ENCODE measurements at regions not wholly inside any gene's neighbourhood (a gene's known extent, or its start where the extent isn't known, plus 50 kb on each side); places are given as distances from the start of the nearest gene placed in this dataset.

DNA sequence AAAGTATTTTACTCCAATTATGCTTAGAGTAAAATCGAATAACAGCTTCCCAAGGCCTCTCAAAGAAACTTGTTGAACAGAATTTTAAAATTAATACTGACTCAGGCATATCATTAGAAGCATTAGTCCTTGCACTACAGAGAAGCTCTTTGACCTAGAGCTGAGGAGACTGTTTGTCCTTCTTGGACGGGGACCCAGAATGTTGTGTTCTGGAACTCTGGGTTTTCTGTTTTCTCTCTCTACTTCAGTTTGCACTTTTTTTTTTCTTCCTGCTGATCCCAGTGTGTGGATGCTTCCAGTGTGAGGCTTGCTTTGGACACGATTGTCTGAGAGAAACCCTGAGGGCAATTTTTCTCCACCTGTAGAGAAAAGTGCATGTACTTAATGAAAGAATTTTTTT is 847.6 kb downstream of the SOCS6 start:
- TF ChIP-seq, protein P1, sequence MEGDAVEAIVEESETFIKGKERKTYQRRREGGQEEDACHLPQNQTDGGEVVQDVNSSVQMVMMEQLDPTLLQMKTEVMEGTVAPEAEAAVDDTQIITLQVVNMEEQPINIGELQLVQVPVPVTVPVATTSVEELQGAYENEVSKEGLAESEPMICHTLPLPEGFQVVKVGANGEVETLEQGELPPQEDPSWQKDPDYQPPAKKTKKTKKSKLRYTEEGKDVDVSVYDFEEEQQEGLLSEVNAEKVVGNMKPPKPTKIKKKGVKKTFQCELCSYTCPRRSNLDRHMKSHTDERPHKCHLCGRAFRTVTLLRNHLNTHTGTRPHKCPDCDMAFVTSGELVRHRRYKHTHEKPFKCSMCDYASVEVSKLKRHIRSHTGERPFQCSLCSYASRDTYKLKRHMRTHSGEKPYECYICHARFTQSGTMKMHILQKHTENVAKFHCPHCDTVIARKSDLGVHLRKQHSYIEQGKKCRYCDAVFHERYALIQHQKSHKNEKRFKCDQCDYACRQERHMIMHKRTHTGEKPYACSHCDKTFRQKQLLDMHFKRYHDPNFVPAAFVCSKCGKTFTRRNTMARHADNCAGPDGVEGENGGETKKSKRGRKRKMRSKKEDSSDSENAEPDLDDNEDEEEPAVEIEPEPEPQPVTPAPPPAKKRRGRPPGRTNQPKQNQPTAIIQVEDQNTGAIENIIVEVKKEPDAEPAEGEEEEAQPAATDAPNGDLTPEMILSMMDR (IDR thresholded peaks at IDR 0.05): no peak

DNA sequence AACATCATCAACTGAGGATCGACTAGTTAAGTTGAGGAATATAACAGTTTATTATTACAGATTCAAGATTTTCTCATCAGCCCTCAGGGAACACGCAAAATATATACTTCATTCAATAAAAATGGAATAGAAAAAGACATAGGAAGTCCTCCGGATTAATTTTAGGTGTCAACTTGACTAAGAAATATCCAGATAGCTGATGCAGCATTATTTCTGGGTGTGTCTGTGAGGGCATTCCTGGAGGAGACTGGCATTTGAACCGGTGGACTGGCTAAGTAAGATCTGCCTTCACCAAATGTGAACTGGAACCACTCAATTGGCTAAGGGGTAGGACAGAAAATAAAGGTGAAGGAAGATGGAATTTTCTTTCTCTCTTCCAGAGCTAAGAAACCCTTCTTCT is 845.3 kb downstream of the SOCS6 start:
- TF ChIP-seq, protein P1 (IDR thresholded peaks at IDR 0.05): no peak

DNA sequence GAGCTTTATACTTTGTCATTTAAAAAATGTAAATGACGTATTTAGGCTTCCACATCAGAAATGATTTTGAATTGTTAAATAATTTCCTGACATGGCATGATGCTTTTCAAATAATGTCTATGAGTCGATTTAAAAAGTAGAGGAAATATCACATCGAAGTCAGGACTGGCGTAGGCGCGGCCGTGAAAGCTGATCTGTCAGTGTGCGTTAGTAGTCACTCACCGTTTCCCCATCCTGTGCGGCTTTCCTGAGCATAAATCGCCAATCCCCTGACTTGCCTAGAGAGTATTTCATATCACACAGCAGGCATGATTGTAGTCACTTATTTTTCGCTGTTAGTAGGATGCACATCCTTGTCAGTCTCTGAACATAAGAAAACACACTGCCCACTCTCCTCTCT is 843.1 kb downstream of the SOCS6 start:
- TF ChIP-seq, protein P1 (IDR thresholded peaks at IDR 0.05): no peak

DNA sequence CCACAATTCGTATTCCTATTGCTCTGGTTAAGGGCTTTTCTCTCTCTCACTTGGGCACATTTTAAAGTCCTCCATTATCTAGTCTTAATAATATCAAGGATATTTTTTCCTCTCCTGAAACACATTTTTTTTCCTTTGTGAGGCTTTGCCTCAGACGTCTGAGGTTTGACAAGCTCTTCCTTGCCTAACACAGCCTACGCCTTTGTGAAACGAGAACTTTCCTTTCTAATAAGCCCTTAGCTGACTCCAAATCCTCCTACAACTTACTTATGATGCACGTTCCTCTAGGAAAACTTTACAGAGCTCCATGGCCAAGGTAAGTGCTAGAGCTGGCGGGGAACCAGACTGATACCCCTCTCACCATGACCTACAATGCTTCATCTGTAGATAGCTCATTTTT is 841.5 kb downstream of the SOCS6 start:
- TF ChIP-seq, protein P1 (IDR thresholded peaks at IDR 0.05): no peak

DNA sequence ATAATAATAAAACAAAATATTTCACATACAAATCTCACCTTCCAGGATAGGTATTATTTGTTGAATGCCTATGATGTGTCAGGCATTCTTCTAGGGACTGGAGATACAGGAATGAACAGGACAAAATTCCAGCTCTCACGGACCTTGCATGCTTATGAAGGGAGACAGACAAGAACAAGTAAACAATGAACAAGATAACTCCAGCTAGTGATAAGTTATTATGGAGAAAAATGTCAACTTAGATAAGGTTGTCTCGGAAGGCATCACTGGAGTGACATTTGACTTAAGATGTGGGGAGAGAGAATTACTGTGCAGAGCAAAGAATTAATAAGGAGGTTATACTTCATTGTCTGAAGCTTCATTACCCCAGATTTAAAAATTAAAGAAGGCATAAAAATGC is 836.7 kb downstream of the SOCS6 start:
- TF ChIP-seq, protein P1 (IDR thresholded peaks at IDR 0.05): no peak

DNA sequence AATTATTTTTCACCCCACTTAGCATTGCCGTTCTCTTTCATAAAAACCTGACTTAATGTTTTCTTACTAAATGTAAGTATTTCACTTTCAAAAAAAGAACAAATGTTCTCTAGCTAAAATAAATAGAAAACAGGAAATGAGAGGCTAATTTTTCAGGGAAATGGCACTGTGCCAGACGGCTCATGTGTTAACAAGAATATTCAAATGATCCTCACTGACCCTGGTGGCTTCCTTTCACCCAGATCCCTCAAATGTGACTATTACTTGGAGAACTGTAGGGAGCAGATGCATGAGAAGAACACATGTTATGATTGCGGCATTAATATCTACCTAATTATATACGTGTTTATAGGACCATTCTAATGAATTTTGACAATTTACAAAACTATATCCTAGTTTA is 827.7 kb downstream of the SOCS6 start:
- TF ChIP-seq, protein P1 (IDR thresholded peaks at IDR 0.05): no peak

DNA sequence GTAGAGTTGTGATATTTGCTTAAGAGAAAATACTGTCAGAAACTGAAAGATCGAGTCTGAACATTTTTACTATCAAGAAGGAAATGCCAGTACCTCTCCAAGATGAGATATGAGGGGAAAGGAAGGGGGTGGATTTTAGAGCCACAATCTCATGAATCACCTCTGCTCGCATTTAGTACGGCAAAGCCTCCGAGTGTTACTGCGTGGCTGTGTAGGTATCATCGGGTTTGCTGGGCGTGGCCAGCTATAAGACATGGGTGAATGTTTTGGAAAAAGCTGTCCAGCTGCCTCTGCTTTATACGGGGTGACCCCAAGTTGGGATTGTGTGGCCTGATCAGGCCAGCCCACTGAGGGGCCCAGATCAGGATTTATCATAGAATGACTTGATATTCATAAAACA is 826.4 kb downstream of the SOCS6 start:
- TF ChIP-seq, protein P1 (IDR thresholded peaks at IDR 0.05): no peak

DNA sequence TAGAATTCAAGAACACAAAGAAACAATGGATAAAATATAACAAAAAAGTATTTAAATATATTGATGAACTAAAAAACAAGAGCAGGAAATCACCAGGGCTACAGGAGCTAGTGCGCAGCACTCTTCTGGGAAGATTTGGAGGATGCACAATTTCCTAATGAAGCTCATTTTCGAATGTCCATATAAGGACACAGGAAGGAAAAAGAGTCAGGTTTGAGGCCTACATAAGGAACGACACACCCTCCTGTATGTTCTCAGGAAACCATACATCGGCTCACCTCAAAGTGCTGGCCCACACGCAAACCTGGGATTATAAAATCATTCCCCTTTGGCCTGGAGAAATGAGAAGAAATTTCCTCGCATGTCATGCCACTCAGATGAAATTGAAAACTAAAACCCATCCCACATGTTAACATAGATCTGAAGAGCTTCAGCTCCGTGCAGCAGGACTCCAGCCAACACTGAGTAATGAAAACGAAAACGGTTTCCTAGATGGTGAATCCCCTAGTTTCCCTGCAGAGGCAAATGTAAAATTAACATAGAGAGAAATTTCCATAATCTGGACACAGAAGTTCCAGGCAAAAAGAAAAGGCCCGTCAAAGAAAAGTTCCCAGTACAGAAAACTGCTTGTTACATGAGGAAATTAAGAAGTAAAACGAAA is 825.8 kb downstream of the SOCS6 start:
- TF ChIP-seq, protein P1 (IDR thresholded peaks at IDR 0.05): no peak
